GM23248 (cell line): ENCODE measurements at regions not wholly inside any gene's neighbourhood (a gene's known extent, or its start where the extent isn't known, plus 50 kb on each side); places are given as distances from the start of the nearest gene placed in this dataset.

Experiments
- DNase-seq: peaks from one replicate; pipeline ENCODE4 v3.0.0-alpha.2; 2015
- H2AFZ ChIP-seq: fragments of 200-600 bp; sonication (generic); 2 replicates; pipeline ENCODE4 v1.6.1; 2016; ENCODE audit warnings: antibody characterized with exemption
- H3F3A ChIP-seq: fragments of 200-600 bp; sonication (generic); 2 replicates; pipeline ENCODE4 v1.6.1; 2016; ENCODE audit warnings: mild to moderate bottlenecking, antibody characterized with exemption, mixed run types; ENCODE audit not compliant: insufficient read depth
- H3K27ac ChIP-seq: fragments of 200-600 bp; sonication (generic); 2 replicates; pipeline ENCODE4 v1.5.1; 2016; ENCODE audit warnings: mild to moderate bottlenecking
- H3K27me3 ChIP-seq: fragments of 200-600 bp; sonication (generic); replicated peaks from 2 replicates; pipeline ENCODE4 v1.6.1; 2016; ENCODE audit warnings: mild to moderate bottlenecking; ENCODE audit not compliant: insufficient read depth
- H3K36me3 ChIP-seq: fragments of 200-600 bp; sonication (generic); 2 replicates; pipeline ENCODE4 v1.6.1; 2016; ENCODE audit warnings: low read depth, mild to moderate bottlenecking
- H3K4me1 ChIP-seq: fragments of 200-600 bp; sonication (generic); 2 replicates; pipeline ENCODE4 v1.6.1; 2016; ENCODE audit warnings: mild to moderate bottlenecking; ENCODE audit not compliant: insufficient read depth
- H3K4me2 ChIP-seq: fragments of 200-600 bp; sonication (generic); one replicate; pipeline ENCODE4 v1.6.1; 2016; ENCODE audit warnings: mild to moderate bottlenecking; ENCODE audit not compliant: unreplicated experiment
- H3K4me3 ChIP-seq: fragments of 200-600 bp; sonication (generic); 2 replicates; pipeline ENCODE4 v1.5.1; 2016; ENCODE audit warnings: mild to moderate bottlenecking
- H3K79me2 ChIP-seq: fragments of 200-600 bp; sonication (generic); 2 replicates; pipeline ENCODE4 v1.6.1; 2016; ENCODE audit warnings: mild to moderate bottlenecking; ENCODE audit not compliant: insufficient read depth
- H3K9ac ChIP-seq: fragments of 200-600 bp; sonication (generic); 2 replicates; pipeline ENCODE4 v1.6.1; 2016; ENCODE audit warnings: mild to moderate bottlenecking
- H3K9me2 ChIP-seq: fragments of 200-600 bp; sonication (generic); 2 replicates; pipeline ENCODE4 v1.6.1; 2016; ENCODE audit warnings: mixed run types, mild to moderate bottlenecking, moderate library complexity; ENCODE audit not compliant: insufficient read depth
- H3K9me3 ChIP-seq: fragments of 200-600 bp; sonication (generic); one replicate; pipeline ENCODE4 v1.6.1; 2017; ENCODE audit warnings: low read depth
- H4K20me1 ChIP-seq: fragments of 200-600 bp; sonication (generic); 2 replicates; pipeline ENCODE4 v1.6.0; 2016; ENCODE audit not compliant: insufficient read depth
- EZH2 ChIP-seq: fragments of 200-600 bp; sonication (generic); IDR thresholded peaks from 2 replicates; pipeline ENCODE4 v1.6.1; 2018; ENCODE audit warnings: antibody characterized with exemption, mild to moderate bottlenecking; ENCODE audit not compliant: insufficient read depth, poor library complexity, severe bottlenecking
- EZH2phosphoT487 ChIP-seq: fragments of 200-600 bp; sonication (generic); IDR thresholded peaks from 2 replicates; pipeline ENCODE4 v1.6.1; 2018; ENCODE audit warnings: antibody characterized with exemption, moderate library complexity, mild to moderate bottlenecking, low read depth; ENCODE audit not compliant: insufficient read depth
- WGBS, 2 experiments: methylation state at CpG; one replicate each; pipeline ENCODE4 v1.1.6; 2015 to 2017; ENCODE audit warnings: low lambda C conversion rate in 2 of 2, low coverage in 1 of 2; ENCODE audit errors: missing lambda C conversion rate in 2 of 2; 5-methylcytosine and 5-hydroxymethylcytosine counted together
- in situ Hi-C: fragments of 300-500 bp; cut with MboI; formaldehyde crosslinking; loops from 2 replicates; pipeline ENCODE4 v1.15.0; 2020

DNA sequence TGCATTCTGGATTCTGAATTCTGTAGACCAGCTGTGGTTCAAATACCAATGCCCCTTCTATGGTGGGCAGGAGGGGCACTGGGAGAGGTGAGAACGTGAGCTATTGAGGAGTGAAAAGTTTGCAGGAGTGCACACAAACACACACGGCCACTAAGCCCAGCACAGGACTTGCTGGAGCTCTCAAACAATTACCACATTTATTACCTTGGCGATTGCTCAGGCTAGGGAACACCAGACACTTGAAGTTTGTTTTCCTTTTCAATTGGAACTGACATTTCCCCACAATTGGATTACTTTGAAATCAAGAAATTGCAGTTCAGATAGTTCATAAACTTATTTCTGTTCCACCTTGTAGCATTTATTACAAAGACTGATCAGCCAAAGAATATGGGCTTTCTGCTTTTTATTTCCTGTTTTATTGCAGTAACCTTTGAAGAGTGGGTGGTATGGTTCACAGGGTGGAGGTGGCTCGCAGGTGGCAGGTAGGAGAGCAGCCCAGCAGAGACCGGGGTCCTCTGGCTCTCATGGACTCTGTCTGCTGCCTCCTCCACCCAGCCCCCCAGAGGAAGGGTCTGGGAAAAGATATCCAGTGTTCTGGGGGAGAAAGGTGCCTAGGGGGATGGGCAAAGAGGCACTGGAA, 429.8 kb upstream of the CCDC196 start:
- H3F3A ChIP-seq = no peaks in the 10 kb centered on the region
- H3K27ac ChIP-seq = no peak overlapping the region
- H3K79me2 ChIP-seq = no peaks in the 10 kb centered on the region
- H3K9ac ChIP-seq = no peak overlapping the region
- no peak overlapping the region for H3K4me3 ChIP-seq
- DNase-seq = no peak
- WGBS, 2 experiments = 19% methylated on average over 5 of the region's 5 CpGs
- no peaks in the 10 kb centered on the region for H3K27me3 ChIP-seq
- no peaks in the 10 kb centered on the region for H3K9me2 ChIP-seq
- no peaks in the 10 kb centered on the region for H4K20me1 ChIP-seq
- TF ChIP-seq EZH2phosphoT487 (no peak), EZH2 (no peak)
- no peaks in the 10 kb centered on the region for H3K4me1 ChIP-seq
- H2AFZ ChIP-seq = no peak overlapping the region
- in situ Hi-C loops = loop anchor here (25.0 kb wide), 2 partner anchors 644 to 894 kb away; partner anchors contain the start of gene FUT8
- H3K9me3 ChIP-seq = no peaks in the 10 kb centered on the region
- H3K36me3 ChIP-seq = no peaks in the 10 kb centered on the region
- H3K4me2 ChIP-seq = no peak overlapping the region

DNA sequence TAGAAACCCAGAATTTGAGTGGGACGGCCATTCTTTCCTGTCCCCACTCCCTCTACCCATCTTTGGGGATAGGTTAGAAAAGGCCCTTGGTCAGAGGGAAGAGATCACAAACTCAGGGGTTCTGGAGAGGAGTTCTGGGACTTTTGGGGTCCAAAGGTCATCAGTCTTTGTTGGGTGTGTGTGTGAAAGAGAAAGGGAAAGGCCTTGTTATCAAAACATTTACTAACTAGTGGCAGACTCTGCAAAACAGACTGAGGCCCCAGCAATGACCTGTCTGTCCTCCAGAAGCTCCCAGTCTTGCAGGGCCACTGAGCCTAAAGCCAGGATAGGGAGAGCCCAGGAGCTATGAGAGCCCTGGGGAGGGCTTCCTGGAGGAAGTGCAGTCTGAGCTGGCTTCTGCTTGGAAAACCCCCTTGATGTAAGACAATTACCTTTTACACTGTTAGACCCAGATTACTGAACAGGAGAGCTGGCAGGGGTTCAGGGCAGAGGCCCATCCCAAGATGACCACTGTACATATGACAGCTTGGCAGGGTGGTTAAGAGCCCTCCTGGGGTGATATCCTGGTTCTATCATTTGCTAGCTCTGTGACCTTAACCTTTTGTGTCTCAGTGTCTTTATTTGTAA, 429.1 kb upstream of the CCDC196 start:
- in situ Hi-C loops = loop anchor here (25.0 kb wide), 2 partner anchors 645 to 895 kb away; partner anchors contain the start of gene FUT8
- H3F3A ChIP-seq = no peaks in the 10 kb centered on the region

DNA sequence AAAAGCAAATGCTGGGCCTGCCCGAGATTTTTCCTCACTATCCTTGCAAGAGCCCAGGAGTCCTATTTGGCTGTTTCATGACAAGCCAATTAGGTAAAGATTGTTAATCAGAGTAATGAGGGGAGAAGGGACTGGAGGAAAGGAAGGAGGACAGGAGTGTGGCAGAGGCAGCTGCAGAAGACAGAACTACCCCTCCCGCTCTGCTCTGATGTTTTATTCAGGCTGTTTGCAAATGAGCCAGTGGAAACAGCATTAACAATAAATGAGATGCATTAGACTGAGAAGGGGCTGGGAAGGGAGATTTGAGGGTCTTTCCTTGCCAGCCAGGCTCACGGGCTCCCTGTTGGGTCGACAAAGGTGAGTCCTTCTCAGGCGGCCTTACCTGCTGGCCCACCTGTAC, 421.0 kb upstream of the CCDC196 start:
- Histone ChIP-seq H3K4me3 (no peak overlapping the region), H3K27ac (no peak overlapping the region), H3K4me2 (no peak overlapping the region), H3K9ac (no peak overlapping the region), H3K36me3 (no peaks in the 10 kb centered on the region), H2AFZ (no peak overlapping the region), H3K4me1 (peaks cover 23% of the 10 kb centered on the region), H3K79me2 (no peaks in the 10 kb centered on the region), H4K20me1 (no peaks in the 10 kb centered on the region), H3K9me3 (no peaks in the 10 kb centered on the region), H3F3A (peaks cover 12% of the 10 kb centered on the region; the same call in 1 of the 2 replicates), H3K9me2 (no peaks in the 10 kb centered on the region), H3K27me3 (no peaks in the 10 kb centered on the region)
- 68 to 69% methylated on average over 5 of the region's 5 CpGs for WGBS, 2 experiments
- no peak for TF ChIP-seq EZH2phosphoT487
- no peak for TF ChIP-seq EZH2
- in situ Hi-C loops = loop anchor here (25.0 kb wide), 2 partner anchors 653 to 903 kb away; partner anchors contain the start of gene FUT8
- no peak for DNase-seq

More for the DNA sequence above, 429.1 kb upstream of the CCDC196 start:
- no peak for DNase-seq
- Histone ChIP-seq H3K9ac (no peak overlapping the region), H3K9me2 (no peaks in the 10 kb centered on the region), H3K9me3 (no peaks in the 10 kb centered on the region), H4K20me1 (no peaks in the 10 kb centered on the region), H3K4me1 (no peaks in the 10 kb centered on the region), H3K4me3 (no peak overlapping the region), H3K79me2 (no peaks in the 10 kb centered on the region), H2AFZ (no peak overlapping the region), H3K4me2 (no peak overlapping the region), H3K27me3 (no peaks in the 10 kb centered on the region), H3K27ac (no peak overlapping the region), H3K36me3 (no peaks in the 10 kb centered on the region)
- TF ChIP-seq EZH2phosphoT487 (no peak), EZH2 (no peak)
- WGBS, 2 experiments = 59 to 69% methylated on average over 1 of the region's 1 CpG

DNA sequence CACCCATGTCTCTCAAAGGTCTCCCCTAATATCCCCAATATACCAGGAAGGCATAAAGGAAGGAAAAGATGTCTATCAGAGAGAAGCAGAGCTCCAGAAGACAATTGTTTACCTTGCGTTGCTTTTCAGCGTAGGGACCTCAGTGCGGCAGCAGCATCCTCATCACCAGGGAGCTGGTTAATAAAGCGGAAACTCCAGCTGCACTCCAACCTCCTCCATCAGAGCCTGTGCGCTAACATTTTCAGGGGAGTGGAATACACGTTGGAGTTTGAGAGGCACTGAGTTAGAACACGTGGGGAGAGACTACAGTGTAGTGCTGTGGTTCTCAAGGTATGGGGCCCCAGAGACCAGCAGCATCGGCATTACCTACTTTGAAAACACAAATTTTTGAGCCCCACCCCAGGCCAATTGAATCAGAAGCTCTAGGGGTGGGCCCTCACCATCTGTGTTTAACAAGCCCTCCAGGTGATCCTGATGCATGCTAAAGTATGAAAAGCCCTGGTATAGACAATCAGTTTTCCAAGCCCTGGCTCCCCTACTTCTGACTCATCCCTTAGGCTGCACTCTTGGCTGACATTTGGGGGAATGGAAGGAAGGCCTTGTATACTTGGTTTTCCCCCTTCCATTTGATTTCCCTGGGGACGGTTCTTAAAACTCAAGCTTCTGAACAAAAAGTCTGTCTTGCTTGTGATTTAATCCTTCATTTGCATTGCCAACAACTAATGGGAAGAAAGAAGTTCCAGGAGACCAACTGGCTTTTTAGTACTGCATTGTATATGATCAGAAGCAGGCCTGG, 419.0 kb upstream of the CCDC196 start:
- H4K20me1 ChIP-seq = no peaks in the 10 kb centered on the region
- H3K4me1 ChIP-seq = peaks cover 23% of the 10 kb centered on the region
- H3K9me3 ChIP-seq = no peaks in the 10 kb centered on the region
- TF ChIP-seq EZH2phosphoT487 (no peak), EZH2 (no peak)
- peak; percentile 49 for DNase-seq
- H3K36me3 ChIP-seq = no peaks in the 10 kb centered on the region
- 75 to 80% methylated on average over 9 of the region's 9 CpGs for WGBS, 2 experiments
- no peak overlapping the region for H3K27ac ChIP-seq
- no peak overlapping the region for H3K9ac ChIP-seq
- H3K4me2 ChIP-seq = no peak overlapping the region
- in situ Hi-C loops = loop anchor here (25.0 kb wide), 2 partner anchors 655 to 905 kb away; partner anchors contain the start of gene FUT8
- H3K4me3 ChIP-seq = no peak overlapping the region
- peaks cover 12% of the 10 kb centered on the region; the same call in 1 of the 2 replicates for H3F3A ChIP-seq
- no peak overlapping the region for H2AFZ ChIP-seq
- H3K27me3 ChIP-seq = no peaks in the 10 kb centered on the region
- no peaks in the 10 kb centered on the region for H3K9me2 ChIP-seq
- H3K79me2 ChIP-seq = no peaks in the 10 kb centered on the region
